HCT116 (cell line): ENCODE measurements at regions not wholly inside any gene's neighbourhood (a gene's known extent, or its start where the extent isn't known, plus 50 kb on each side); places are given as distances from the start of the nearest gene placed in this dataset.

Experiments used
- ATAC-seq: fragments of 200-7000 bp; cut with Tn5 transposase; 2 replicates; pipeline ENCODE4 v1.9.1; 2020; ENCODE audit warnings: mild to moderate bottlenecking, moderate library complexity
- BruUV-seq: library from RNA; stranded (reverse); fragments of 400-500 nt; replicated peaks from 2 replicates; lab custom pipeline; 2021; lab: Mats Ljungman, UMichigan
- CTCF ChIA-PET: fragments of 300-600 bp; sonication (Branson Sonifier 250); formaldehyde crosslinking; loops from one replicate; lab custom pipeline; 2021; ENCODE audit warnings: antibody characterized with exemption; lab: Charles Lee
- POLR2A ChIA-PET: fragments of 300-600, 350-600 bp; sonication (Branson Sonifier 250); formaldehyde crosslinking; loops from one replicate; lab custom pipeline; 2021; ENCODE audit warnings: antibody characterized with exemption; lab: Charles Lee
- RAD21 ChIA-PET, 2 experiments: fragments of 300-600 bp; sonication (Branson Sonifier 250); formaldehyde crosslinking; loops; one replicate each; lab custom pipeline; 2023; ENCODE audit warnings: low total read pairs in 2 of 2; ENCODE audit not compliant: uncharacterized antibody in 2 of 2, unreplicated experiment in 2 of 2, low non-redundant PET in 1 of 2; lab: Charles Lee
- DNase-seq: peaks from one replicate; pipeline ENCODE4 v3.0.0-alpha.2; 2010; ENCODE audit warnings: low read depth, low spot score
- H2AFZ ChIP-seq: fragments of 200-600 bp; shearing (Covaris generic), sonication (generic); 2 replicates; pipeline ENCODE4 v1.6.1; 2017; ENCODE audit warnings: low read depth, mixed run types, mixed read lengths, antibody characterized with exemption, low read length; ENCODE audit not compliant: poor library complexity, severe bottlenecking
- H3K27ac ChIP-seq: 2 replicates; pipeline ENCODE4 v1.5.1; 2012; ENCODE audit warnings: low read depth, low read length
- H3K27me3 ChIP-seq: fragments of 200-600 bp; sonication (generic); 2 replicates; pipeline ENCODE4 v1.6.1; 2016; ENCODE audit warnings: mixed run types, low read length, mixed read lengths; ENCODE audit not compliant: insufficient read depth
- H3K36me3 ChIP-seq, 2 experiments: fragments of 200-500 bp in 1 of 2; fragments of 200-600 bp in 1 of 2; sonication (Bioruptor generic) in 1 of 2; sonication (generic) in 1 of 2; 2 replicates each; pipeline versions ENCODE4 v1.5.1 to v1.6.1; 2014 to 2016; ENCODE audit warnings: low read length in 2 of 2, inconsistent platforms in 1 of 2, mixed read lengths in 1 of 2, mixed run types in 1 of 2; ENCODE audit not compliant: insufficient read depth in 2 of 2, control insufficient read depth in 1 of 2
- H3K4me1 ChIP-seq, 2 experiments: fragments of 200-600 bp in 1 of 2; sonication (generic) in 1 of 2; 2 replicates each; pipeline versions ENCODE4 v1.5.1 to v1.6.1; 2012 to 2017; ENCODE audit warnings: low read length in 2 of 2, inconsistent platforms in 1 of 2, mild to moderate bottlenecking in 1 of 2, mixed read lengths in 1 of 2, mixed run types in 1 of 2, moderate library complexity in 1 of 2; ENCODE audit not compliant: insufficient read depth in 2 of 2, control insufficient read depth in 1 of 2
- H3K4me2 ChIP-seq: fragments of 200-600 bp; sonication (generic); 2 replicates; pipeline ENCODE4 v1.6.1; 2017; ENCODE audit warnings: mixed run types, low read length, mixed read lengths
- H3K4me3 ChIP-seq, 2 experiments: fragments of 200-600 bp in 1 of 2; sonication (generic) in 1 of 2; replicated peaks in 1 of 2; 2 replicates each; pipeline ENCODE4 v1.5.1; 2011 to 2016; ENCODE audit warnings: low read length in 2 of 2, control low read depth in 1 of 2, low read depth in 1 of 2, mild to moderate bottlenecking in 1 of 2, mixed read lengths in 1 of 2, mixed run types in 1 of 2
- H3K79me2 ChIP-seq: fragments of 200-600 bp; sonication (generic); 2 replicates; pipeline ENCODE4 v1.6.1; 2017; ENCODE audit warnings: mild to moderate bottlenecking, mixed run types, low read length, moderate library complexity, mixed read lengths; ENCODE audit not compliant: insufficient read depth
- H3K9ac ChIP-seq: fragments of 200-600 bp; sonication (generic); 2 replicates; pipeline ENCODE4 v1.6.1; 2016; ENCODE audit warnings: low read length, mixed read lengths
- H3K9me2 ChIP-seq: fragments of 200-600 bp; sonication (generic), shearing (Covaris generic); 2 replicates; pipeline ENCODE4 v1.6.1; 2017; ENCODE audit warnings: mixed run types, mild to moderate bottlenecking, moderate library complexity; ENCODE audit not compliant: insufficient read depth
- H3K9me3 ChIP-seq, 2 experiments: fragments of 200-500 bp in 1 of 2; fragments of 200-600 bp in 1 of 2; sonication (Bioruptor generic) in 1 of 2; sonication (generic) in 1 of 2; 2 replicates each; pipeline ENCODE4 v1.6.1; 2014 to 2017; ENCODE audit warnings: low read length in 2 of 2, mixed read lengths in 2 of 2, inconsistent platforms in 1 of 2, low read depth in 1 of 2, mild to moderate bottlenecking in 1 of 2, mixed run types in 1 of 2, moderate library complexity in 1 of 2; ENCODE audit not compliant: control insufficient read depth in 1 of 2, insufficient read depth in 1 of 2
- H4K20me1 ChIP-seq: fragments of 200-600 bp; sonication (generic), shearing (Covaris generic); 2 replicates; pipeline ENCODE4 v1.6.1; 2017; ENCODE audit warnings: mixed run types, mild to moderate bottlenecking, moderate library complexity; ENCODE audit not compliant: insufficient read depth
- CBX3 ChIP-seq: IDR thresholded peaks from 2 replicates; pipeline ENCODE4 v1.6.1; 2012; ENCODE audit warnings: low read depth
- CEBPB ChIP-seq: IDR thresholded peaks from 2 replicates; pipeline ENCODE4 v1.6.1; 2012; ENCODE audit warnings: low read depth
- EZH2 ChIP-seq: fragments of 200-600 bp; sonication (generic); IDR thresholded peaks from 2 replicates; pipeline ENCODE4 v1.6.1; 2017; ENCODE audit warnings: antibody characterized with exemption, mixed run types
- EZH2phosphoT487 ChIP-seq: fragments of 200-600 bp; IDR thresholded peaks from 2 replicates; pipeline ENCODE4 v1.6.1; 2018; ENCODE audit warnings: antibody characterized with exemption, borderline replicate concordance
- FOSL1 ChIP-seq: IDR thresholded peaks from 2 replicates; pipeline ENCODE4 v1.6.1; 2012; ENCODE audit warnings: low read depth
- MAX ChIP-seq: IDR thresholded peaks from 2 replicates; pipeline ENCODE4 v1.6.1; 2012
- POLR2A ChIP-seq: IDR thresholded peaks from 2 replicates; pipeline ENCODE4 v1.7.0; 2011; ENCODE audit warnings: borderline replicate concordance; ENCODE audit not compliant: insufficient read depth, insufficient read length; ENCODE audit errors: extremely low read depth
- POLR2AphosphoS5 ChIP-seq: IDR thresholded peaks from 2 replicates; pipeline ENCODE4 v1.6.1; 2011; ENCODE audit warnings: mild to moderate bottlenecking, low read depth, low read length, moderate library complexity
- RAD21 ChIP-seq: IDR thresholded peaks from 2 replicates; pipeline ENCODE4 v1.6.1; 2012; ENCODE audit warnings: low read depth, mild to moderate bottlenecking
- REST ChIP-seq: IDR thresholded peaks from 2 replicates; pipeline ENCODE4 v1.6.1; 2012; ENCODE audit warnings: low read depth
- SIN3A ChIP-seq: IDR thresholded peaks from 2 replicates; pipeline ENCODE4 v1.6.1; 2012; ENCODE audit warnings: low read depth
- SP1 ChIP-seq: IDR thresholded peaks from 2 replicates; pipeline ENCODE4 v1.6.1; 2012; ENCODE audit warnings: low read depth
- TCF7L2 ChIP-seq: IDR thresholded peaks from 2 replicates; pipeline ENCODE4 v1.7.0; 2011; ENCODE audit warnings: borderline replicate concordance, inconsistent platforms; ENCODE audit not compliant: insufficient read depth, insufficient read length; ENCODE audit errors: extremely low read depth
- YY1 ChIP-seq: IDR thresholded peaks from 2 replicates; pipeline ENCODE4 v1.6.1; 2011; ENCODE audit warnings: low read length, low read depth, moderate library complexity, mild to moderate bottlenecking; ENCODE audit not compliant: insufficient replicate concordance; ENCODE audit errors: extremely low read depth
- ZFX ChIP-seq: fragments of 450-650 bp; IDR thresholded peaks from 2 replicates; pipeline ENCODE4 v1.6.1; 2017
- intact Hi-C: fragments of 100-400 bp; cut with micrococcal nuclease; formaldehyde crosslinking; loops from 2 replicates; pipeline ENCODE4 v1.10.0; 2022

- DNase-seq, result no peak
- ChIA-PET POLR2A (no interaction called here), CTCF (no interaction called here), RAD21 (no interaction called here)
- H3K36me3 ChIP-seq, result no peaks in the 10 kb centered on the region
- H3K27ac ChIP-seq, result no peak overlapping the region
- no peak overlapping the region for H2AFZ ChIP-seq
- H3K9ac ChIP-seq, result no peak overlapping the region
- no peak overlapping the region for H3K4me2 ChIP-seq
- 0 out of 2 replicates have a peak, but pooled peaks cover 6% of the 10 kb centered on the region for H3K9me2 ChIP-seq
- no peaks in the 10 kb centered on the region for H4K20me1 ChIP-seq
- intact Hi-C loops, result no loop called here
- H3K27me3 ChIP-seq, result no peaks in the 10 kb centered on the region
- no peak overlapping the region for H3K4me3 ChIP-seq
- no peak for TF ChIP-seq TCF7L2
- TF ChIP-seq RAD21, result no peak
- TF ChIP-seq POLR2AphosphoS5, result no peak
- TF ChIP-seq ZFX, result no peak
- TF ChIP-seq EZH2, result no peak
- TF ChIP-seq EZH2phosphoT487, result no peak
- no peak for TF ChIP-seq SIN3A
- no peak for TF ChIP-seq YY1
- no peak for TF ChIP-seq MAX
- no peak for TF ChIP-seq FOSL1
- TF ChIP-seq CEBPB, result no peak
- no peak for TF ChIP-seq CBX3
- no peak for TF ChIP-seq REST
- TF ChIP-seq POLR2A, result no peak
- no peak for TF ChIP-seq SP1
- no peak for ATAC-seq
- no peaks in the 10 kb centered on the region for H3K79me2 ChIP-seq
- no peaks in the 10 kb centered on the region for H3K4me1 ChIP-seq
- no TSS peak for BruUV-seq
- no peaks in the 10 kb centered on the region for H3K9me3 ChIP-seq
Measured at GRCh38 chr12:89203144-89203543, 149.2 kb downstream of the DUSP6 start.
